GM12878 (cell line): ENCODE measurements at regions not wholly inside any gene's neighbourhood (a gene's known extent, or its start where the extent isn't known, plus 50 kb on each side); places are given as distances from the start of the nearest gene placed in this dataset.

Source experiments
- ATAC-seq: fragments of 200-7000 bp; cut with Tn5 transposase; 3 replicates; pipeline ENCODE4 v1.9.1; 2020; ENCODE audit warnings: mild to moderate bottlenecking, moderate library complexity
- BruUV-seq: library from RNA; stranded (reverse); fragments of 400-500 nt; replicated peaks from 2 replicates; lab custom pipeline; 2021; lab: Mats Ljungman, UMichigan
- CTCF ChIA-PET: fragments of 300-600 bp; sonication (Branson Sonifier 250); formaldehyde crosslinking; extraction: SDS; loops from one replicate; lab custom pipeline; 2021; ENCODE audit warnings: inconsistent platforms; lab: Yijun Ruan, JAX
- POLR2A ChIA-PET: fragments of 350-600 bp; formaldehyde crosslinking; extraction: SDS; loops from one replicate; lab custom pipeline; 2021; ENCODE audit warnings: inconsistent platforms; lab: Charles Lee
- RAD21 ChIA-PET: fragments of 300-600 bp; sonication (Branson Sonifier 250); formaldehyde crosslinking; loops from one replicate; lab custom pipeline; 2023; ENCODE audit warnings: antibody characterized with exemption; ENCODE audit not compliant: unreplicated experiment; lab: Charles Lee
- SMC1A ChIA-PET: fragments of 300-600 bp; sonication (Branson Sonifier 250); formaldehyde crosslinking; loops from one replicate; lab custom pipeline; 2023; ENCODE audit not compliant: unreplicated experiment, uncharacterized antibody; lab: Charles Lee
- DNase-seq: peaks from one replicate; pipeline ENCODE4 v3.0.0-alpha.2; 2011; ENCODE audit warnings: low read depth, low spot score
- FAIRE-seq: peaks from 3 replicates; lab custom pipeline; 2011; peaks lifted over from hg19 to GRCh38; lab: Jason Lieb, UNC
- H2AFZ ChIP-seq: 2 replicates; pipeline ENCODE4 v1.6.0; 2011; ENCODE audit warnings: low read depth, low read length, control low read depth; ENCODE audit not compliant: control insufficient read depth
- H3K27ac ChIP-seq: 2 replicates; pipeline ENCODE4 v1.5.1; 2011; ENCODE audit warnings: control low read depth; ENCODE audit not compliant: control insufficient read depth, insufficient read depth
- H3K27me3 ChIP-seq, 2 experiments: replicated peaks in 1 of 2; 2 replicates each; pipeline versions ENCODE4 v1.6.0 to v1.6.1; 2011; ENCODE audit warnings: low read length in 1 of 2; ENCODE audit not compliant: control insufficient read depth in 2 of 2, insufficient read depth in 2 of 2
- H3K36me3 ChIP-seq, 2 experiments: 2 replicates each; pipeline ENCODE4 v1.5.1; 2011; ENCODE audit warnings: low read length in 1 of 2; ENCODE audit not compliant: control insufficient read depth in 2 of 2, insufficient read depth in 2 of 2
- H3K4me1 ChIP-seq: 2 replicates; pipeline ENCODE4 v1.6.1; 2011; ENCODE audit warnings: mild to moderate bottlenecking, low read length, moderate library complexity, mixed read lengths; ENCODE audit not compliant: control insufficient read depth, insufficient read depth
- H3K4me2 ChIP-seq: 2 replicates; pipeline ENCODE4 v1.6.0; 2011; ENCODE audit warnings: control low read depth; ENCODE audit not compliant: control insufficient read depth, insufficient read depth
- H3K4me3 ChIP-seq: fragments of 200-600 bp; sonication (generic); 2 replicates; pipeline ENCODE4 v1.5.1; 2016
- H3K79me2 ChIP-seq: 2 replicates; pipeline ENCODE4 v1.6.0; 2011; ENCODE audit warnings: low read length; ENCODE audit not compliant: control insufficient read depth, insufficient read depth
- H3K9ac ChIP-seq: 2 replicates; pipeline ENCODE4 v1.8.0; 2011; ENCODE audit warnings: low read length, control low read depth, mixed read lengths; ENCODE audit not compliant: control insufficient read depth, insufficient read depth
- H3K9me3 ChIP-seq: replicated peaks from 3 replicates; pipeline ENCODE4 v1.5.1; 2011; ENCODE audit warnings: mild to moderate bottlenecking, low read length; ENCODE audit not compliant: control insufficient read depth, insufficient read depth
- H4K20me1 ChIP-seq: 2 replicates; pipeline ENCODE4 v1.6.0; 2011; ENCODE audit not compliant: control insufficient read depth, insufficient read depth
- CREB1 ChIP-seq: IDR thresholded peaks from 2 replicates; pipeline ENCODE4 v1.6.1; 2012; ENCODE audit warnings: low read depth, mild to moderate bottlenecking, inconsistent platforms
- ESRRA ChIP-seq: IDR thresholded peaks from 2 replicates; pipeline ENCODE4 v1.6.1; 2012; ENCODE audit warnings: mild to moderate bottlenecking, low read length, improper control_type of control experiment
- WGBS: methylation state at CpG from one replicate; pipeline ENCODE4 v1.1.6; 2016; ENCODE audit warnings: low lambda C conversion rate; ENCODE audit not compliant: insufficient replicate concordance, insufficient coverage; ENCODE audit errors: missing lambda C conversion rate; 5-methylcytosine and 5-hydroxymethylcytosine counted together
- in situ Hi-C: fragments of 300-500 bp; cut with MboI; formaldehyde crosslinking; loops from 9 replicates; pipeline ENCODE4 v1.14.3; 2018; ENCODE audit warnings: mixed read lengths
- intact Hi-C: fragments of 100-400 bp; cut with micrococcal nuclease; formaldehyde crosslinking; loops from one replicate; pipeline ENCODE4 v1.14.2; 2022; ENCODE audit not compliant: unreplicated experiment
- TF ChIP-seq, protein P1 (sequence below), 3 experiments: IDR thresholded peaks in 2 of 3; conservative IDR thresholded peaks in 1 of 3; 2 replicates each; pipeline ENCODE4 v1.5.1; 2011; ENCODE audit warnings: low read depth in 3 of 3, low read length in 3 of 3, mild to moderate bottlenecking in 3 of 3, control low read depth in 2 of 3, moderate library complexity in 2 of 3, inconsistent platforms in 1 of 3, mixed read lengths in 1 of 3; ENCODE audit not compliant: control insufficient read depth in 2 of 3, insufficient read depth in 1 of 3; ENCODE audit errors: extremely low read depth in 1 of 3

GRCh38 chr5:124685404-124685930 is 61.0 kb downstream of the ZNF608 start:
- SMC1A ChIA-PET = interaction anchor here (1.4 kb wide), 1 partner anchor 21 kb away, joined by 3 read pairs; no protein-coding TSS in a partner anchor

More at GRCh38 chr5:124685404-124685930, 61.0 kb downstream of the ZNF608 start:
- WGBS = 33% methylated on average over 3 of the region's 3 CpGs
- H3K27me3 ChIP-seq = no peaks in the 10 kb centered on the region
- H3K79me2 ChIP-seq = no peaks in the 10 kb centered on the region; the same call in 1 of the 2 replicates
- no peak overlapping the region for H3K27ac ChIP-seq
- CTCF ChIA-PET = no interaction called here
- in situ Hi-C loops = no loop called here
- no peak for DNase-seq
- BruUV-seq = no TSS peak
- no peaks in the 10 kb centered on the region for H3K4me1 ChIP-seq
- no peaks in the 10 kb centered on the region for H4K20me1 ChIP-seq
- RAD21 ChIA-PET = interaction anchor here (0.9 kb wide), 1 partner anchor 8 kb away, joined by 3 read pairs; no protein-coding TSS in a partner anchor
- FAIRE-seq = no peak
- H3K9me3 ChIP-seq = no peaks in the 10 kb centered on the region; the same call in 2 of the 3 replicates
- ATAC-seq = no peak
- TF ChIP-seq ESRRA (no peak), CREB1 (no peak)
- TF ChIP-seq, protein P1, sequence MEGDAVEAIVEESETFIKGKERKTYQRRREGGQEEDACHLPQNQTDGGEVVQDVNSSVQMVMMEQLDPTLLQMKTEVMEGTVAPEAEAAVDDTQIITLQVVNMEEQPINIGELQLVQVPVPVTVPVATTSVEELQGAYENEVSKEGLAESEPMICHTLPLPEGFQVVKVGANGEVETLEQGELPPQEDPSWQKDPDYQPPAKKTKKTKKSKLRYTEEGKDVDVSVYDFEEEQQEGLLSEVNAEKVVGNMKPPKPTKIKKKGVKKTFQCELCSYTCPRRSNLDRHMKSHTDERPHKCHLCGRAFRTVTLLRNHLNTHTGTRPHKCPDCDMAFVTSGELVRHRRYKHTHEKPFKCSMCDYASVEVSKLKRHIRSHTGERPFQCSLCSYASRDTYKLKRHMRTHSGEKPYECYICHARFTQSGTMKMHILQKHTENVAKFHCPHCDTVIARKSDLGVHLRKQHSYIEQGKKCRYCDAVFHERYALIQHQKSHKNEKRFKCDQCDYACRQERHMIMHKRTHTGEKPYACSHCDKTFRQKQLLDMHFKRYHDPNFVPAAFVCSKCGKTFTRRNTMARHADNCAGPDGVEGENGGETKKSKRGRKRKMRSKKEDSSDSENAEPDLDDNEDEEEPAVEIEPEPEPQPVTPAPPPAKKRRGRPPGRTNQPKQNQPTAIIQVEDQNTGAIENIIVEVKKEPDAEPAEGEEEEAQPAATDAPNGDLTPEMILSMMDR (IDR thresholded peaks at IDR 0.05 in 2 of 3, conservative IDR thresholded peaks at IDR 0.05 in 1 of 3; ENCODE audit: control insufficient read depth in 2 of 3, extremely low read depth in 1 of 3, insufficient read depth in 1 of 3, low read depth in 3 of 3, low read length in 3 of 3) = no peak
- TF ChIP-seq, all 136 proteins: peak for 0
- Histone ChIP-seq H2AFZ (no peak overlapping the region), H3K4me2 (no peak overlapping the region), H3K4me3 (no peak overlapping the region), H3K36me3 (no peaks in the 10 kb centered on the region), H3K9ac (no peak overlapping the region)
- POLR2A ChIA-PET = no interaction called here
- intact Hi-C loops = no loop called here
